RWPE2 (cell line): ENCODE measurements at regions not wholly inside any gene's neighbourhood (a gene's known extent, or its start where the extent isn't known, plus 50 kb on each side); places are given as distances from the start of the nearest gene placed in this dataset.
"Not testable (repeated sequence)": the region's sequence is repeated elsewhere in the genome, so short reads cannot be mapped to it uniquely, and the experiment has no call there.

Experiments
- ATAC-seq: fragments of 200-7000 bp; cut with Tn5 transposase; 3 replicates; pipeline ENCODE4 v1.9.1; 2021; ENCODE audit warnings: low read depth
- DNase-seq: peaks from one replicate; pipeline ENCODE4 v3.0.0-alpha.2; 2020; ENCODE audit warnings: low spot score
- H3K27ac ChIP-seq: fragments of 450-650 bp; 2 replicates; pipeline ENCODE4 v1.5.1; 2017; ENCODE audit warnings: mild to moderate bottlenecking; ENCODE audit not compliant: poor library complexity, severe bottlenecking
- H3K27me3 ChIP-seq: fragments of 250-450 bp; sonication (Bioruptor Pico); 2 replicates; pipeline ENCODE4 v1.5.1; 2021; ENCODE audit warnings: mild to moderate bottlenecking, moderate library complexity; ENCODE audit not compliant: insufficient read depth, poor library complexity, severe bottlenecking
- H3K36me3 ChIP-seq: fragments of 250-450 bp; sonication (Bioruptor Pico); 2 replicates; pipeline ENCODE4 v1.5.1; 2020; ENCODE audit warnings: low read depth, mild to moderate bottlenecking, moderate library complexity
- H3K4me1 ChIP-seq: fragments of 250-450 bp; sonication (Bioruptor Pico); 2 replicates; pipeline ENCODE4 v1.5.1; 2021; ENCODE audit warnings: mild to moderate bottlenecking, moderate library complexity; ENCODE audit not compliant: insufficient read depth, poor library complexity, severe bottlenecking
- H3K4me3 ChIP-seq: fragments of 250-450 bp; sonication (Bioruptor Pico); 2 replicates; pipeline ENCODE4 v1.5.1; 2021; ENCODE audit warnings: mild to moderate bottlenecking, moderate library complexity; ENCODE audit not compliant: severe bottlenecking
- H3K9me3 ChIP-seq: fragments of 250-450 bp; sonication (Bioruptor Pico); 2 replicates; pipeline ENCODE4 v1.5.1; 2021; ENCODE audit warnings: mild to moderate bottlenecking, moderate library complexity; ENCODE audit not compliant: severe bottlenecking
- TF ChIP-seq, protein P1 (sequence below): fragments of 450-650 bp; IDR thresholded peaks from one replicate; pipeline ENCODE4 v1.5.1; 2017; ENCODE audit warnings: mild to moderate bottlenecking, moderate library complexity; ENCODE audit not compliant: poor library complexity, severe bottlenecking

DNA sequence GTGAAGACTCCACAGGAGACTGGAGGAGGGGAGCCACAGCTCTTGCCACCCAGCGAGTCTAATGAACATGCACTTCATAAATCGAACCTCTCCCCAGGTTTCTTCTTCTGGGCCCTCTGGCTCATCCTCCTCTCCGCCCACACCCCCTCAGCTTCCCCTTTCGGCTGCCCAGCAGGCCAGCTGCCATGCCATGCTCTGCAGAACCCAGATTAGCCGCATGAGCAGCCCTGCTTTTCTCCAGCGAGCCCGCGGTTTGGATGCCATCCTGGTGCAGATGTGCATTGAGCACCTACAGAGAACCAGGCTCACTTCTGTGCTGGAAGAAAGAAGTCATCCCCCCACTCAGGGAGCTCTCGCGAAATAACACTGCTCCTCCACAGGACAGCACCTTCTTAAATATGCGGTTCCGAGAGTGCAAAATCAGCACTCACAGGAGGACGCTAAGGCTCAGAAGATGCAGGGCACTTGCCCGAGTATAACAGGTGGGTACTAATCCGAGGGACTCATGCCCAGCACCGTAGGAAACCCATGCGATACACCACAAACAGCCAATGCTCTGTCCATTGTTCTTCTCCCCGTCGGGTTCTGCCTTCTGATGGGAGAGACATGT, 143.0 kb upstream of the THBS2 start:
- H3K36me3 ChIP-seq: no peaks in the 10 kb centered on the region
- no peaks in the 10 kb centered on the region for H3K27me3 ChIP-seq
- TF ChIP-seq, protein P1, sequence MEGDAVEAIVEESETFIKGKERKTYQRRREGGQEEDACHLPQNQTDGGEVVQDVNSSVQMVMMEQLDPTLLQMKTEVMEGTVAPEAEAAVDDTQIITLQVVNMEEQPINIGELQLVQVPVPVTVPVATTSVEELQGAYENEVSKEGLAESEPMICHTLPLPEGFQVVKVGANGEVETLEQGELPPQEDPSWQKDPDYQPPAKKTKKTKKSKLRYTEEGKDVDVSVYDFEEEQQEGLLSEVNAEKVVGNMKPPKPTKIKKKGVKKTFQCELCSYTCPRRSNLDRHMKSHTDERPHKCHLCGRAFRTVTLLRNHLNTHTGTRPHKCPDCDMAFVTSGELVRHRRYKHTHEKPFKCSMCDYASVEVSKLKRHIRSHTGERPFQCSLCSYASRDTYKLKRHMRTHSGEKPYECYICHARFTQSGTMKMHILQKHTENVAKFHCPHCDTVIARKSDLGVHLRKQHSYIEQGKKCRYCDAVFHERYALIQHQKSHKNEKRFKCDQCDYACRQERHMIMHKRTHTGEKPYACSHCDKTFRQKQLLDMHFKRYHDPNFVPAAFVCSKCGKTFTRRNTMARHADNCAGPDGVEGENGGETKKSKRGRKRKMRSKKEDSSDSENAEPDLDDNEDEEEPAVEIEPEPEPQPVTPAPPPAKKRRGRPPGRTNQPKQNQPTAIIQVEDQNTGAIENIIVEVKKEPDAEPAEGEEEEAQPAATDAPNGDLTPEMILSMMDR: no peak
- no peaks in the 10 kb centered on the region for H3K9me3 ChIP-seq
- H3K4me3 ChIP-seq: no peak overlapping the region
- ATAC-seq (no peak), DNase-seq (no peak)
- H3K27ac ChIP-seq: no peak overlapping the region
- no peaks in the 10 kb centered on the region for H3K4me1 ChIP-seq

DNA sequence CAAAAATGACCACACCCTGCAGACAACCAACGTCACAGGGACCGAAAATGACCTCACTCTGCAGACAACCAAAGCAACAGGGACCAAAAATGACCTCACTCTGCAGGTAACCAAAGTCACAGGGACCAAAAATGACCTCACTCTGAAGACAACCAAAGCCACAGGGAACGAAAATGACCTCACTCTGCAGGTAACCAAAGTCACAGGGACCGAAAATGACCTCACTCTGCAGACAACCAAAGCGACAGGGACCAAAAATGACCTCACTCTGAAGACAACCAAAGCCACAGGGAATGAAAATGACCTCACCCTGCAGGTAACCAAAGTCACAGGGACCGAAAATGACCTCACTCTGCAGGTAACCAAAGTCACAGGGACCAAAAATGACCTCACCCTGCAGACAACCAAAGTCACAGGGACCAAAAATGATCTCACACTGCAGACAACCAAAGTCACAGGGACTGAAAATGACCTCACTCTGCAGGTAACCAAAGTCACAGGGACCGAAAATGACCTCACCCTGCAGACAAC, 142.4 kb upstream of the THBS2 start:
- not testable (repeated sequence) for H3K27ac ChIP-seq, DNase-seq, H3K27me3 ChIP-seq, H3K36me3 ChIP-seq, H3K9me3 ChIP-seq, H3K4me1 ChIP-seq, ATAC-seq, H3K4me3 ChIP-seq

DNA sequence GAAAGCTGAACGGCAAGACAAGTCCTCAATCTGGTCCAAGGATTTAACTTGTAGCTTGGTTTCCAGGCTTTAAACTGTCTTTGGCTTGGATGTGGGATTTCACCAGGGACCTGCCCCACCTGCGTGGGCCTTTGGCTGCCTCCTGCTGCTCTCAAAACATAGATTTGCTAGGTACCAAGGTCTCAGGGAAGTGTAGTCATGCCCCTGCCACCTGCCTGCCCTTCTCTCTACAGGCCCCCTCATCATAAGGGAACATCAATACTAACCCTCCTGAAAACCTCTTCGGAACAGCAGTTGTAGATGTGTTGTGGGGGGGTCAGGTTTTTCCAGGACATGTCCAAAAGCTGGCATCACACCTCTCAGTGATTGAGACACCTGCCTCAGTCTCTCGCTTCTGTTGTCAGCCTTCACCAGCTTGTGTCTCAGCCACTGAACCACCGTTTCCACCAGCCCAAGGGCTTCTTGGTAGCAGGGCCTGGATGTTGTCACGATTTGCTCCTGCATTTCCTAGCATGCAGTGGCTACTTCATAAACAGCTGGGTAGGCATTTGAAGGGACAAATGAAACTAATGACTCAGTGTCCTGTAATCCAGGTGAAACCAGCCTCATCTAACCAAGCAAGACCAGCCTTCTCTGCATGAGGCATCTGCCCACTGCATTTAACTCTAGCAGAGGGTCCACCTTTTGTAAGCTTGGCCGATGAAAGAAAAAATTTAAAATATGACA, 141.6 kb upstream of the THBS2 start:
- DNase-seq (no peak), ATAC-seq (no peak)
- no peaks in the 10 kb centered on the region for H3K36me3 ChIP-seq
- TF ChIP-seq, protein P1: no peak
- no peak overlapping the region for H3K4me3 ChIP-seq
- H3K27ac ChIP-seq: no peak overlapping the region
- H3K27me3 ChIP-seq: no peaks in the 10 kb centered on the region
- no peaks in the 10 kb centered on the region for H3K9me3 ChIP-seq
- no peaks in the 10 kb centered on the region for H3K4me1 ChIP-seq

DNA sequence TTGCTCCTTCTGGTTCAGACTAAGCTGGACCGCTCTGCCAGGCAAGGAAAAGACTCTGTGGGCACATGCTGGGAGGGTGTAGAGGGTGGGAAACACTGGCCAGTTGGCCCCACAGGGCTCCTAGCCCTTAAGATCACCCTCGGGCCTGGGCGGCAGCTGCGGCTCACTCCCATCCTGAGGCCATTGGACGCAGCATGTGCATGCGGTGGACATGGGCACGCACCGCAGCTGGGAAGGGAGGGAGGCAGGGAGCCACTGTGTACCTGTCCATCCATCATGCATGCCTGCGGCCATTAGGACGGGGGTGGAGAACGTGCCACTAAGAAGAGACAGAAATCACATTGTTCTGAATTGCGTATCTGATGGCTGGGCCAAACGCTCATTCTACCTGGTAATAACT, 140.1 kb upstream of the THBS2 start:
- Histone ChIP-seq H3K27me3 (no peaks in the 10 kb centered on the region), H3K4me3 (no peak overlapping the region), H3K9me3 (peaks cover 4% of the 10 kb centered on the region), H3K4me1 (no peaks in the 10 kb centered on the region), H3K36me3 (no peaks in the 10 kb centered on the region), H3K27ac (no peak overlapping the region)
- ATAC-seq (no peak), DNase-seq (no peak)
- TF ChIP-seq, protein P1: no peak

DNA sequence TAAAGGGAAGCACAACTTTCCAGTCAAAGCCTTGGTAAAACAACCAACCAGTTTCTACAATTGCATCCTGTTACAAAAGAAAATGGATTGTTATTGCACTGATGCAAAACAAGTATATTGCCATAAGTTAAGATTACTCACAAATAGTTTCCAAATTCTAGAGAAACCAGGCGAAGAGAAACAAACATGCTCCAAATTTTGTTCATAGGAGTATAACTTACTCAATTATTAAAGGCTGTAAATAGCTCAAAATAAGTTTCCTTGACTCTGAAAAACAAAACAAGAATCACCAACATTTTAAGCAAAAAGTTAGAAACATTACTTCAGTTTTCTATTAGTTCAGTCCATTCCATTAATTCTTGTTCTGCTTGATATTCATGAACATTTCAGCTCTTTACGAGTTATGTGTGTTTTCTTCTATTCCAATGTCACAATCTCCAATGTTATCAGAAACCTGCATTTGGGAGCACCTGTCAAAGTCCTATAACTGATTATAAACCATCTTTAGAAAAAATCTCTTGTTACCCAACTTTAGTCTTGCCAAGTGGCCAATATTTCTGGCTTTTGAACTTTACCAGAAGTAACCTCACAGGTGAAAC, 137.9 kb upstream of the THBS2 start:
- H3K27me3 ChIP-seq: no peaks in the 10 kb centered on the region
- peaks cover 4% of the 10 kb centered on the region for H3K9me3 ChIP-seq
- ATAC-seq (no peak), DNase-seq (no peak)
- TF ChIP-seq, protein P1: no peak
- no peak overlapping the region for H3K27ac ChIP-seq
- H3K4me1 ChIP-seq: no peaks in the 10 kb centered on the region
- no peaks in the 10 kb centered on the region for H3K36me3 ChIP-seq
- no peak overlapping the region for H3K4me3 ChIP-seq
